GDM1 (cell line): ENCODE measurements at regions not wholly inside any gene's neighbourhood (a gene's known extent, or its start where the extent isn't known, plus 50 kb on each side); places are given as distances from the start of the nearest gene placed in this dataset.
A peak's percentile ranks its signal among the peaks of the same experiment; 100 is the strongest.
"Not testable (repeated sequence)": the region's sequence is repeated elsewhere in the genome, so short reads cannot be mapped to it uniquely, and the experiment has no call there.

ENCODE experiments used
- DNase-seq: peaks from one replicate; lab custom pipeline; 2025; lab: John Stamatoyannopoulos, UW

DNA sequence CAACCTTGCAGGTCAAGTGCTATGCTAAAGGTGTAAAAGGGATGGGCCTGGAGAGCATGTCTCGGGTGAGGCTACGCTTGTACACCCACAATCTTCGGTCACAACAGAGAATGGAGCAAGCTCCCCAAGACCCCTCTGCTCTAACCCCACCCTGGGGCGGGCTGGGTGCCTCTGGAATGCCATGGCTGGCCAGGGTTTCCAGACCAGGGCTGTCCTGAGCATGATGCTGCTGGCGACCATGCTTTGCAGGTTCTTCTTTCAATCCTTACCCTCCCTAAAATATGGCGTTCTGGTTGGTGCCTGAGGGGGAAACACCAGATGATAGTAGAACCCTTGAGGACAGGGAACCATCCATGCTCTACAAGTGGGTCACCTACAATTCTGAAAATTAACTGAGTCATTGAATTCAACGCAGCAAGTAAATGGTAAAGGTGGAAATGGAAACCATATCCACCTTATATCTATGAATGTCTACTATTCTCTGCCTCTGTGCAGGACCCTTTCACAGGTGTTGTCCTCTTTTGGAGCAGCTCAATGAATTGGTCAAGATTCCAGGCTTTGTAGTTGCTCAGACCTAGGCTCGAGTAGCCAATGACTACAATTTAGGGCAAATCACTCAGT lies 111.6 kb upstream of the EGLN3 start:
- DNase-seq: no peak

DNA sequence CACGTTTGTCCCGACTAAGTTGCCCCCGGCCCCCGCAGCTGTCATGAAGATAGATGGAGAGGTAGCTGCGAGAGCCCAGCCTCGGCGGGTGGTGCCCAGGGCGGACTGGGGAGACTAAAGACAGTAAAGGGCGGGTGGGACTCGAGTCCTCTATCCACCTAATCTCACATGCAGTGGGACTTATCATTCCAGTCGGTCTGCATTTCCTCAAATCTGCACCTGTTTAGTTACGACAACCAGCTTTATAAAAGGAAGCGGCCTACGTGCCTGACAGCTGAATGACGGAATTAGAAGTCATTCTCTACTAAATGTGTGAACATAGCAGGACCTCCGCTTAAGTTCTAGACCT lies 109.8 kb upstream of the EGLN3 start:
- no peak for DNase-seq

DNA sequence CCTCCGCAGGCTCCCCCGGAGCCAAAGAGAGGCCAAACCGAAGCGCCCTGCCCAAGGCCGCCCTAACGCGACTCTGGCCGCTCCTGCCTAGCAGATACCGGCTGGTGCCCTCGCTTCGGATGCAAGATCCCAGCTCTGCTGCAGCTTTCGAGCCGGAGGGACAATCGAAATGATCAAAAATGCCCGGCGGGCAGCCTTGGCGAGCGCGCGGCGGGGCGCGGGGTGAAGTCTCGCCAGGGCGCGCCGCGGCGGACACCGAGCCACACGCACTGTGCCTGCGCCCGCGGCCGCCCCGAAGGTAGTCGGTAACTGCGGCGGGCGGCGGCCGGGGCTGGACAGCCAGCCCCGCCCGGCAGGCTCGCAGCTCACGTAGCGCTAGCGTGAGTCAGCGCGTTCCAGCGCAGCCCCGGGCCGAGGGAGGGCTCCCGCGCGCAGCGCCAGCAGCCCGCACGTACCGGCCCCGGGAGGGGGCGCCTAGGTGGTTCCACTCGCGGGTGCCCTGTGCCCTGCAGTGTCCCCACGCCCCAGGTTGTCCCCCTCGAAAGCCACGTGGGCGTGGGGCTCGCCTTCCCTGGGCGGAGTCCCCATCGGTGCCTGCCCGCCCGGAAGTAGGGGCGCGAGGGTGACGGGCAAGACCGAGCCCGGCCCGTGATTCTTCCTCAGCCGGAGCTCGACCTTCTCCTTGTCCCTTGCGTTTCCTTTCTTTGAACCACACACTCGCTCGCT lies 109.2 kb upstream of the EGLN3 start:
- no peak for DNase-seq

DNA sequence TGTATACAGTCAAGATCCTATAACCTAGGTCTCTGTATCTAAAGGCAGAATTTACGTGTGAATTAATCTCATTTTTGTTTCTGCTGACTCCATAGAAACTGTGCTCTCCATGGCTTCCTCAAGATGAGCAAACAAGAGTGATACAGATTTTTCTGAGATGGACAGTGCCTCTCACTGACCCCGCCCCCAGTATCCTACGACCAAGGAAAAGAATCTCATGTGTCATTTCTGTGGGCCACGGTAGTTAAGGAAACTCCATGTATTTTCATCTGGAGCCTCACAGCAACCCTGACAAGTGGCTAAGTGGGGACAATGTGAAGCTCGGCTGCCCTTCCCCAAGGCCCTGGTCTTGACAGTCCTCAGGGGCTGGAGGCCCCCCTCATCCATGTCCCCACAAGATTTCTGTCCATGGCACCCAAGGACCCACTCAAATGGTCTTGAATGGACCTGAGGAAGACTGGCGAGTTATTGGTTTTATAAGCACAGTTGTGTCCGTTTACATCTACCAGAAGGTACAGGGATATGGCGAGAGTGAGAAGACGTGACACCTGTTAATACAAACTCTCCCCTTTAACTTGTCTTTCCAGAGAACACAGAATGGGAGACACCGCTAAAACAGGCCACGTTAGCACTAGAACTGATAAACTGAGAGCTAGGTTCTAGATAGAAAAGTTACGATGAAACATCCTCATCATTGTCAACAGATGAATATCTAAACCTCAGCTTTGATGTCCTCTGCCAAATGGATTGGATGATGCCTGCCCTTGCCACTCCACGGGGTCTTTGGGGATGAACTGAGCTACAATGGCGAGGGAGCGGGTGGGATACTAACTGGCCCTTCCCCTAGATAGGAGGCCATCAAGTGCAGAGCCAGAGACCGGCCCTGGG lies 108.4 kb upstream of the EGLN3 start:
- DNase-seq: no peak

DNA sequence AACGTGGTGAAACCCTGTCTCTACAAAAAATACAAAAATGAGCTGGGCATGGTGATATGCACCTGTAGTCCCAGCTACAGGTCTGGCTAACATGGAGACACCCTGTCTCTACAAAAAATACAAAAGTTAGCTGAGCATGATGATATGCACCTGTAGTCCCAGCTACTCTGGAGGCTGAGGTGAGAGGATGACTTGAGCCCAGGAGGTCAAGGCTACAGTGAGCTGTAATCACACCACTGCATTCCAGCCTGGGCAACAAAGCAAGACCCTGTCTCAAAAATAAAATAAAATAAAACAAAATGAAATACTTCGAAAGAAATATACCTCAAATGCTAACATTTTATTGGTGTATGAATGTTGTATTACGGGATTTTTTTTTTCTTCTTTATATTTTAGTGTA lies 107.6 kb upstream of the EGLN3 start:
- DNase-seq: no peak

DNA sequence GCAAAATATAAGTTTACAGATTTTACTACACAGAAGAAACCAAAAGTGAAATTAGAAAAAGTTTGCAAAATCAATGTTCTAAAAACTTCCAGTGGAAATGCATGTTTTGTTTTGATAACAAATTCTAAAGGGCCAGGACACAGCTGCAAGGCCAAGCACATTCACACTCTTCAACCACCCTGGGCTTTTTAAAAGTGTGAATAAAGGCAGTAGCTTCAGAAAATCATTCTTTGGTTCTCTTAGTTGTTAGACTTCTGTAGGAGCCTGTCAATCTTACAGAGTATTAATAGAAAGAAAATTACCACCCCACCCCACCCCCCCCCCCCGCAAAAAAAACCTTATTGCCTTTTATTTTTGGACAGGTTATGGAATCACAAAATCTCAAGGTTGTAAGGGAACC lies 105.2 kb upstream of the EGLN3 start:
- no peak for DNase-seq

DNA sequence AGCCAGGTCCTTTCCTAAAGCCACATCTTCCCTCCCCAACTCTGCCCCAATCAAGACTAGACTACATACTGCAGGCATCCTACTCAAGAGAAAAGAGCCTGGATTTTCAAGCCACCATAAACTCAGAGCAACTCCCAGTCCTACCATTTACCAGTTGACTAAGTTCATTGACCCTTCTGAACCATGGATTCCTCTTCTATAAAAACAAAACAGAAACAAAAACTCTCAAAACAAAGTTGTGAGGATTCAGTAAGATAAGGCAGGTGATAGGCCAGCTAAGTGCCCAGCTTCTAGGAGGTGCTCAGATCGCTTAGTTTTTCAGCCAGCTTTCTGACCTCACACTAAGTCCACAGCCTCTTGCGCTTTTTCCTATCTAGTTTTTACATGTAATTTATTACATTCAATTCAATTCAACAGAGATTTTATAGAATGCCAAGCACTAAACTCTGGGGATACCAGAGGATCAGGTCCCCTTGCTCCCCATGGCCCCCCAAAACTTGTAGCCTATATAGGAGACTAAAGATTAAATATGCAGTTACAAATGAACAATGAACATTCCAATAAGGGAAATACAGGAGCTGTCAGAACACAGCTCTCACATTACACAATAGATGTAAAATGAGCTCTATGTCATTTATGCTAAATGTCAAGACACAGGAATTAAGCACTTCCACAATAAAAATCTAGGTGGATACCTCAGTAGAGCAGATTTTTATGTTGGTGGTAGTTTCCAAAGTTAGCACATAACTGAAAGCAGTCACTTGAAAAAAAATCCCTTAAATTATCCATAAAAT lies 104.5 kb upstream of the EGLN3 start:
- no peak for DNase-seq

DNA sequence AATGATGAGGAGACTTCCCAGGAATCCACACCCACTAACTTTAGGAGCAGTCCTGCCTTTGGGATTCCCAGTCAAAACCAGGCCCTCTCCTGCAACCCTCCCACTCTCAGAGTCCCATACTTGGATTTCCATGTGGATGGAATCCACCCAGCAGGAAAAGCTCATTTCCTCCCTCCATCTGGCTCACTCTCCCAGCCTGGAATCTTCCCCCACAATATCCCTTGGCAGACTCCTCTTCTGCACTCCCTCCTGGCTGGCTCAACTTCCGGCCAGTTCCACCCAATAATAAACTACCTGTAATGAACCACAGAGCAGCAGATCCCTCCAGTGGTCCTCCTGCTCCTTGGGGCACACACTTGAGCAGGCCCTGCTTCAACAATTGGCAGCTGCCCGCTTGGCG lies 102.8 kb upstream of the EGLN3 start:
- no peak for DNase-seq

DNA sequence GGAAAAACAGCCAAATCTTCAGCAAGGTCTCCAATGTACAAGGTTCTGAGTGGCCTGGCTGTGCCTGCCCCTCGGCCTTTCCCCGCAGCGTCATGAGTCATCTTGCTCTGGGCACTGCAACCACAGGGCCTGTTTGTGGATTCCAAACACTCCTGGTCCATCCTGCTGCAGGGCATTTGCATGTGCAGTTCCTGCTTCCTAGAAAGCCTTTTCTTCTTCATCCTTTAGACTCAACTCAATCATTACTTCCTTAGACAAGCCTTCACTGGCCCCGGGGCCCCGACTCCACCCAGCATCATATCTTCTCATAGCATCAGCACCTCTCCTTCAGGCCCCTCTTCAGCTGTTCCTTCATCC lies 101.8 kb upstream of the EGLN3 start:
- DNase-seq: no peak

DNA sequence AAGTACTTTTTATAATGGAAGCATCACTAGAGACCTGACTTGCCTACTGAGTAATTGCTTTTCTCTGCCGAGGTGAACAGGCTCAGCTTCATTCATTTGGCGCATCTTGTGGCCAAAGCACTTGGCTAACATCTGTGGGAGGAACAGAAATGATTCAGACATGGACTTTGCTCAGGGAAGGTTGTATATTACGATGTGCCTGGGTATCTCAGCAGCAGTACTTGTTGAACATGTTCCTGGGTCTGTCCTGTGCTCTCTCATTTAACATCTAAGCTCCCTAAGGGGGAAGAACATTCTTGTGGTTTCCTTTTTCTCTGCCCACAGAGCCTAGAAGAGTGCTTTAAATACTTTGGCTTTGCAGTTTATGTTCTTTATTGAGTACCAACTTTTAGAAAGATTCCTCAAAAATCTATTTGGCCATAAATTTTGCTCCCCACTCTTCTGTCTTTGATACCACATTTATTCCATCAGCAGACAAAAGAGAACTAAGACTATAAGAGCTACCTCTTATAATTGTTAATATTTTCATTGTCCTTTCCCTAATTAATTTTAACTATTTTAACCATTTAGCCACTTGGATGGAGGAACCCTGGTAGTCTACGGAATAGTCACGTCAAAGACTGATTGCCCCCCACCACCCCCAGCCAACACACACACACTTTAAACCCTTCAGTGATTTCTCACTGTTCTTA lies 101.2 kb upstream of the EGLN3 start:
- peak; percentile 71 for DNase-seq

DNA sequence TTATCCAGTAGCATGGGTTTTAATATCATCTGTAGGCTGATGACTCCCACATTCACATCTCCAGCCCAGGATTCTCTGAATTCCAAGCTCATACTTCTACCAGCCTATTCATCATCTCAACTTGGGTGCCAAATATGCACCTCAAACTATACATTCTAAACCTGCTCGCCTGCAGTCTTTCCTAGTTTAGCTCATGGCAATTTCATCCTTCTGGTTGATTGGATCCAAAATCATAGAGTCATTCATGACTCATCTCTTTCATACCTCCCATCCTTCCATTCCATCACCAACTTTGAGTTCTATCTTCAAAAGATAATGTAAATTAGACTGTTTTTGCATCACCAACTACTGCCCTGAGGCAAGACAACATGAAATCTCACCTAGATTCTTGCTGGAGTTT lies 99.7 kb upstream of the EGLN3 start:
- no peak for DNase-seq

DNA sequence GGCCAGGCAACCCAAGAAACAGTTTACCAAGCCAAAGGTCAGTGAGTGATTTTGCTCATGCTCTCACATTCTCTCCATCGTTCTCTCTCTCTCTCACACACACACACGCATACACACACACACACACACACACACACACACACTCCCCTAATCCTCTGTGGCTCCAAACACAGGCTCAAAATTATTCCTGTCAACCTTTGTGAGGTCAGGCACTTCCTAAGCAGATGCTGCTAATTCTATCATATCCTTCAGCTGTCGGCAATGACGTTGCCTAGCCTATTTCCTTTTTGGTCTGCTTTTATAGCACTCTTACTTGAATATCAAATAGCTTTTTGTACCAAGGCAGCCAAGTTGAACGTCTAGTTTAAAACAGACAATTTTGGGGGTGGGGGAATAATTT lies 98.9 kb upstream of the EGLN3 start:
- DNase-seq: peak; percentile 43

DNA sequence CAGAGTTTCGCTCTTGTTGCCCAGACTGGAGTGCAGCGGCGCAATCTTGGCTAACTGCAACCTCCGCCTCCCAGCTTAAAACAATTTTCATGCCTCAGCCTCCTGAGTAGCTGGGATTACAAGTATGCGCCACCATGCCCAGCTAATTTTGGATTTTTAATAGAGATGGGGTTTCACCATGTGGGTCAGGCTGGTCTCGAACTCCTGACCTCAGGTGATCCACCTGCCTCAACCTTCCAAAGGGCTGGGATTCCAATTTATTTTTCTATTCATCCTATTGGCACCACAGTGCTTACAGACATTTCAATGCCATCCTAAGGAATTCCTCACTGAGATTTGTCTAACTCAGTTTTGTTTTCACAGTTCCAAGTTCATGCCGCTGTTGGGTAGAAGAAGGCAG lies 98.3 kb upstream of the EGLN3 start:
- not testable (repeated sequence) for DNase-seq

DNA sequence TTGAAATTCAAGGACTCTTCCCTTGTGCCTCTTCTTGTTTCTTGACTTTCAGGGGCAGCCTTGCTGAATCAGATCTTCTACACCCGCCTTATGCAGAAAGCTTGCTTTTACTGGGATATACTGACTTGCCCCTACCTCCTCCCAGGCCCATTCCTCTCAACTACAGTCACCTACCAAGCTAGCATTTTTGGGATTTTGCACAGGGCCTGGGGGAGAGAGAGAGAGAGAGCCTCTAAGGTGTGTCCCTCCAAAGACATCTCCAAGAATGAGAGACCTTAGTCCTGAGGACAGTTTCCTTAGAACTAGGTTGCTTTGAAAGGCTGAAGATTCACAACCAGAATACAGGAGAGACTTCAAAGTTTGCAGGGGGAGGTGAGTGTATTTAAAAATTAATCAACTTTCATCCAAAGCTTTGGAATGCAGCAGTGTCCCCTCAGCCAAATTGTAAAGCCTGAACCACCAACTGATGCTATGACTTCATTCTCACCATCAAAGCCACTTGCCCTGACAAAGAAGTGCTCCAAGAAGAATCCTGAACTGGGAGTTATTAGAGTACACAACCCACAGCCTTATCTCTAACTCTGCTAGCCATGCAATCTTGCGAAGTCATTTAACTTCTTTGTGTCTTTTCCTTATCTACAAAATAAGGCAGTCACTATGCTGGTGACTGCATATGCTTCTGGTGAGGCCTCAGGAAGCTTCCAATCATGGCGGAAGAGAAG lies 96.1 kb upstream of the EGLN3 start:
- no peak for DNase-seq

DNA sequence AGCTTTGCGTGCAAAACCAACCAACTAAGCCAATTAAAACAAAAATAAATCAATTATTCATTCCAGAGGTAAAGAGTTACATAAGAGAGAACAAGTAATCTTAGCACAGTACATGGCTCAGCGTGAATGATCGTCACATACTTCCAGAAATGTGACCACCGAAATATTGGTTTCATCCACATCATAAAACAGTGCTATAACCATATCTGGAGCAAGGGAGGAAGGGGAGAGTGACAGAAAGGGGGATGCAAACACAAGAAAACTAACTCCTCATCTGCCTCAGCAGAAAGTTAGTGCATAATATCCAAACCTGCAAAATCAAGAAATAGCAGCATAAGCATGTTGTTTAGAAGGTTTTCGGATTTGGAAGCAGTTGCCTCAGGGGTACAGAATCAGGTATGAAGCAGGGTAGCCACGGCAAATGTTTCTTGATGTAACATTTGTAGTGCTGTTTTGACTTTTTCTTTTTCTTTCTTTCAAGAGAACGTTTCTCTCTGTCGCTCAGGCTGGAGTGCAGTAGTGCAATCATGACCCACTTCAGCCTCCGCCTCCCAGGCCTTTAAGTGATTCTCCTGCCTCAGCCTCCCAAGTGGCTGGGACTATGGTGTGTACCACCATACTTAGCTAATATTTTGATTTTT lies 93.9 kb upstream of the EGLN3 start:
- DNase-seq: no peak

DNA sequence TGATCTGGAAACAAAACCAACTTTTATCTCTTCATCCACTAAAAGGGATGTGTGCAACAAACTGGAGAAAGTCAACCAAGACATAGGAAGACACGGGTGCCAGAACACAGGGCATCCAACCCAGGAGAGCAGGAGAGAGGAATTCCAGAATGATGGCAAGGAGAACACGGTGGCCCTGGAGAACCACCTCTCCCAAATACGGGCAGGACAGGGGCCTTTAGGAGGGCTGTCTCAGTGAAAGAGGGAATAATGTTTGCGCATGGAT lies 93.4 kb upstream of the EGLN3 start:
- DNase-seq: no peak

DNA sequence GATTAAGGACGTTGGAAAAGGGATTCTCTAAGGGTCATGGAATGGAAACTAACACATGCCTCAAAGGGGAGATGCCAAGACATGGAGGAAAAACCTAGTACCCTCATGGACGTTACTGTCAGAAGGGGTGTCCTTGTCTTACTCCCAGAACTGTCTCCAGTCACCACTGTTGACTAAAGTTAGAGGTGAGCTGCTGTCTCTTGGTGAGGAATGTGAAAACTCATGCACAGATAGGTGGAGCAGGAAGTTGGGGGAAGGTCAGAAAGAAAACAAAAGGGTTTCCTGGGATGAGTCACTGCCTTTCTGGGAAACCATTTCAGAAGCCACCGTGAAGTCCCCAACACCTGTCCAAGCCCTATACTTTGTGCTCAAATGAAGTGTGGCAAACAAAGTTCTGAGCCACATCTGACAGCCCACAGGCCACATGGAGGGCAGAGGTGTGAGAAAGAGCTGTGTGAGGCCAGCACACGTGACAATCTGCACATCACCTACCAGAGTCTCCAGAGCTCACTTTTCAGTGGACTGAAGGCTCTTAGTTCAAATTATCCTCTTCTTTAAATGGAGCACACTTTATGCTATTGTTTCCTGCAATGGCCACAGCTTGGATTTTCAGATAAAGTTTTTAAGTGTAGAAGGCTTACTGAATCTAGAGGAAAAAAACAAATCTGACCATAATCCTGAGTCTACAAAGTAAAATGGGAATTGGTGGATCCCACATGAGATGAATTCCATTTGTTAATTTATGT lies 92.9 kb upstream of the EGLN3 start:
- DNase-seq: no peak

DNA sequence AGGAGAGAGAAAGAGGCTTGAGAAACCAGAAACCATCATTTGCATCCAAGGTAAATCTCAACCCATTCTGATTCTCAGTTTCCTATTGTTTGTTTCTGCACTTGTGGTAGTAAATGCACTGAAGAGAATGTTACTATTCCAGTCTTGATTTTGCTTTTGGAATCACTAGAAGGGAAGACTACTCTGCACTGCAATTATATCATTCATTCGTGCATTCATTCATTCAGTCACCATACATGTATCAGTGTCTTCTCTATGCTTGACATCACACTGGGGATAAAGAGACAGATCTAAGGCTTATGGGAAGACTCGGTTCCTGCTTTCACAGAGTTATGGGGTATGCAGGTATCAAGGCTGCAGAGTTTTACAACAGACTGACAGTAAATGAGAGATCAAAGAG lies 90.3 kb upstream of the EGLN3 start:
- no peak for DNase-seq

DNA sequence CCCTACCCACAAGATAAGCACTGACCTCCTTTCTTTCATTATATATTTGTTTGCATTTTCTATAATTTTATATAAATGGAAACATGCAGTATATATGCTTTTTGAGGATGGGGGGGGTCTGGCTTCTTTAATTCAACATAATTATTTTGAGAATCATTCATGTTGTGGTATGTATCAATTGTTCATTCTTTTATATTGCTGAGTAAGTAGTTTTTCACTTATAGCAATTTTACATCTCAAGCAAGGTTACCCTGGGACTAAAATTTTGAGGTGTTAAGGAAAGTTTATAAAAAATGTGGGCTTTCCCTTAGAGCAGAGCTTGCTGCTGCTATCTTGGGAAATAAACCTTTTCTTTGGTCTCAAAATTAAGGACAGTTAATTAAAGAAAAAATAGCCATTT lies 89.9 kb upstream of the EGLN3 start:
- no peak for DNase-seq

DNA sequence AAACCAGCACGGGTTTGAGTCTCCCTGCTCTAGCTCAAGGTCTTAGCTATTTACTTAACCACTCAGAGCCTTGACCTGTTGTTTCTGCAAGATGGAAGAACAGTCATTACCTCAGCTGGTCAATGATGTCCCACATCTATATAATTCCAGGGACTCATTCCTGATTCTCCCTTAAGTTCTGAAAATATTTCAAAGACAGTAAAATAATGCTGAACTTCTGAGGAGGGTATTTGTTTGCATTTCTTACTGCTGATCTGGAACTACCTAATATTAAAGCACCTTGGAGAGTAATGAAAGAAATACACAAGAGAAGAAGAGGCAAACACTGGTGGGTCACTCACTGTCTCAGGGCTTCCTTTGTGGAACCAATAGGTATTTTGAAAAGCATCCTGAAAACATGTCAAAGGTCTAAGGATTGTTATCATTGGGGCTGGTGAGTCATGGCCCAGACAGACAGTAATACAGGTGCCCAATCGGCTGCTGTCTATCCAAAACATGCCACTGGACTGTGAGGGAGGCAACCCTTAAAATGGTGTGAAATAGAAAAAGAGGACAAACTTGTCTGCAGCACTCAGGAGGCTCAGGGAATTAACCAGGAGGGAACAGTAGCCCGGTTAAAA lies 88.7 kb upstream of the EGLN3 start:
- no peak for DNase-seq
